WTC11 (cell line): ENCODE measurements at regions not wholly inside any gene's neighbourhood (a gene's known extent, or its start where the extent isn't known, plus 50 kb on each side); places are given as distances from the start of the nearest gene placed in this dataset.

ENCODE experiments used
- CREB1 ChIP-seq: sonication (generic); formaldehyde crosslinking; IDR thresholded peaks from 2 replicates; pipeline ENCODE4 v1.8.0; 2023; ENCODE audit warnings: mild to moderate bottlenecking, missing genetic modification reagents
- CREM ChIP-seq: sonication (generic); formaldehyde crosslinking; IDR thresholded peaks from 2 replicates; pipeline ENCODE4 v1.8.1; 2022; ENCODE audit warnings: mild to moderate bottlenecking, missing genetic modification reagents, moderate library complexity
- ESRRA ChIP-seq: sonication (generic); formaldehyde crosslinking; IDR thresholded peaks from 2 replicates; pipeline ENCODE4 v1.8.1; 2022; ENCODE audit warnings: mild to moderate bottlenecking, missing genetic modification reagents, borderline replicate concordance
- MAX ChIP-seq: sonication (generic); formaldehyde crosslinking; IDR thresholded peaks from 2 replicates; pipeline ENCODE4 v1.8.0; 2022; ENCODE audit warnings: mild to moderate bottlenecking, missing genetic modification reagents
- MYBL2 ChIP-seq: sonication (generic); formaldehyde crosslinking; IDR thresholded peaks from 2 replicates; pipeline ENCODE4 v1.8.1; 2023; ENCODE audit warnings: mild to moderate bottlenecking, moderate library complexity, missing genetic modification reagents
- PRRX2 ChIP-seq: fragments of 250-450 bp; sonication (Bioruptor Pico); IDR thresholded peaks from 2 replicates; pipeline ENCODE4 v1.8.0; 2021; ENCODE audit warnings: mild to moderate bottlenecking
- TF ChIP-seq, protein P1 (sequence below): fragments of 200-600 bp; IDR thresholded peaks from 2 replicates; pipeline ENCODE4 v1.8.0; 2022; ENCODE audit warnings: antibody characterized with exemption
- TF ChIP-seq, protein P2 (sequence below): sonication (generic); formaldehyde crosslinking; IDR thresholded peaks from 2 replicates; pipeline ENCODE4 v1.8.1; 2023; ENCODE audit warnings: mild to moderate bottlenecking, missing genetic modification reagents, moderate library complexity
- TF ChIP-seq, protein P3 (sequence below): sonication (generic); formaldehyde crosslinking; IDR thresholded peaks from 2 replicates; pipeline ENCODE4 v1.8.1; 2023; ENCODE audit warnings: mild to moderate bottlenecking, missing genetic modification reagents, moderate library complexity
- TF ChIP-seq, protein P4 (sequence below): sonication (generic); formaldehyde crosslinking; IDR thresholded peaks from 2 replicates; pipeline ENCODE4 v1.8.1; 2023; ENCODE audit warnings: mild to moderate bottlenecking, missing genetic modification reagents
- TF ChIP-seq, protein P5 (sequence below): sonication (generic); formaldehyde crosslinking; IDR thresholded peaks from 2 replicates; pipeline ENCODE4 v1.8.1; 2022; ENCODE audit warnings: missing genetic modification reagents, borderline replicate concordance

GRCh38 chr4:18957716-18958115, 936.2 kb upstream of the LCORL start:
- TF ChIP-seq, protein P1, sequence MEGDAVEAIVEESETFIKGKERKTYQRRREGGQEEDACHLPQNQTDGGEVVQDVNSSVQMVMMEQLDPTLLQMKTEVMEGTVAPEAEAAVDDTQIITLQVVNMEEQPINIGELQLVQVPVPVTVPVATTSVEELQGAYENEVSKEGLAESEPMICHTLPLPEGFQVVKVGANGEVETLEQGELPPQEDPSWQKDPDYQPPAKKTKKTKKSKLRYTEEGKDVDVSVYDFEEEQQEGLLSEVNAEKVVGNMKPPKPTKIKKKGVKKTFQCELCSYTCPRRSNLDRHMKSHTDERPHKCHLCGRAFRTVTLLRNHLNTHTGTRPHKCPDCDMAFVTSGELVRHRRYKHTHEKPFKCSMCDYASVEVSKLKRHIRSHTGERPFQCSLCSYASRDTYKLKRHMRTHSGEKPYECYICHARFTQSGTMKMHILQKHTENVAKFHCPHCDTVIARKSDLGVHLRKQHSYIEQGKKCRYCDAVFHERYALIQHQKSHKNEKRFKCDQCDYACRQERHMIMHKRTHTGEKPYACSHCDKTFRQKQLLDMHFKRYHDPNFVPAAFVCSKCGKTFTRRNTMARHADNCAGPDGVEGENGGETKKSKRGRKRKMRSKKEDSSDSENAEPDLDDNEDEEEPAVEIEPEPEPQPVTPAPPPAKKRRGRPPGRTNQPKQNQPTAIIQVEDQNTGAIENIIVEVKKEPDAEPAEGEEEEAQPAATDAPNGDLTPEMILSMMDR: no peak
- TF ChIP-seq, protein P2, sequence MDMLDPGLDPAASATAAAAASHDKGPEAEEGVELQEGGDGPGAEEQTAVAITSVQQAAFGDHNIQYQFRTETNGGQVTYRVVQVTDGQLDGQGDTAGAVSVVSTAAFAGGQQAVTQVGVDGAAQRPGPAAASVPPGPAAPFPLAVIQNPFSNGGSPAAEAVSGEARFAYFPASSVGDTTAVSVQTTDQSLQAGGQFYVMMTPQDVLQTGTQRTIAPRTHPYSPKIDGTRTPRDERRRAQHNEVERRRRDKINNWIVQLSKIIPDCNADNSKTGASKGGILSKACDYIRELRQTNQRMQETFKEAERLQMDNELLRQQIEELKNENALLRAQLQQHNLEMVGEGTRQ (CRISPR knock-in tag): no peak
- TF ChIP-seq CREM: no peak
- TF ChIP-seq ESRRA (CRISPR knock-in tag): no peak
- no peak for TF ChIP-seq CREB1 (CRISPR knock-in tag)
- TF ChIP-seq, protein P3, sequence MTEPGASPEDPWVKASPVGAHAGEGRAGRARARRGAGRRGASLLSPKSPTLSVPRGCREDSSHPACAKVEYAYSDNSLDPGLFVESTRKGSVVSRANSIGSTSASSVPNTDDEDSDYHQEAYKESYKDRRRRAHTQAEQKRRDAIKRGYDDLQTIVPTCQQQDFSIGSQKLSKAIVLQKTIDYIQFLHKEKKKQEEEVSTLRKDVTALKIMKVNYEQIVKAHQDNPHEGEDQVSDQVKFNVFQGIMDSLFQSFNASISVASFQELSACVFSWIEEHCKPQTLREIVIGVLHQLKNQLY (CRISPR knock-in tag): no peak
- TF ChIP-seq, protein P4, sequence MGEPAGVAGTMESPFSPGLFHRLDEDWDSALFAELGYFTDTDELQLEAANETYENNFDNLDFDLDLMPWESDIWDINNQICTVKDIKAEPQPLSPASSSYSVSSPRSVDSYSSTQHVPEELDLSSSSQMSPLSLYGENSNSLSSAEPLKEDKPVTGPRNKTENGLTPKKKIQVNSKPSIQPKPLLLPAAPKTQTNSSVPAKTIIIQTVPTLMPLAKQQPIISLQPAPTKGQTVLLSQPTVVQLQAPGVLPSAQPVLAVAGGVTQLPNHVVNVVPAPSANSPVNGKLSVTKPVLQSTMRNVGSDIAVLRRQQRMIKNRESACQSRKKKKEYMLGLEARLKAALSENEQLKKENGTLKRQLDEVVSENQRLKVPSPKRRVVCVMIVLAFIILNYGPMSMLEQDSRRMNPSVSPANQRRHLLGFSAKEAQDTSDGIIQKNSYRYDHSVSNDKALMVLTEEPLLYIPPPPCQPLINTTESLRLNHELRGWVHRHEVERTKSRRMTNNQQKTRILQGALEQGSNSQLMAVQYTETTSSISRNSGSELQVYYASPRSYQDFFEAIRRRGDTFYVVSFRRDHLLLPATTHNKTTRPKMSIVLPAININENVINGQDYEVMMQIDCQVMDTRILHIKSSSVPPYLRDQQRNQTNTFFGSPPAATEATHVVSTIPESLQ (CRISPR knock-in tag): no peak
- TF ChIP-seq PRRX2 (CRISPR knock-in tag): no peak
- TF ChIP-seq MYBL2: no peak
- TF ChIP-seq MAX: no peak
- TF ChIP-seq, protein P5, sequence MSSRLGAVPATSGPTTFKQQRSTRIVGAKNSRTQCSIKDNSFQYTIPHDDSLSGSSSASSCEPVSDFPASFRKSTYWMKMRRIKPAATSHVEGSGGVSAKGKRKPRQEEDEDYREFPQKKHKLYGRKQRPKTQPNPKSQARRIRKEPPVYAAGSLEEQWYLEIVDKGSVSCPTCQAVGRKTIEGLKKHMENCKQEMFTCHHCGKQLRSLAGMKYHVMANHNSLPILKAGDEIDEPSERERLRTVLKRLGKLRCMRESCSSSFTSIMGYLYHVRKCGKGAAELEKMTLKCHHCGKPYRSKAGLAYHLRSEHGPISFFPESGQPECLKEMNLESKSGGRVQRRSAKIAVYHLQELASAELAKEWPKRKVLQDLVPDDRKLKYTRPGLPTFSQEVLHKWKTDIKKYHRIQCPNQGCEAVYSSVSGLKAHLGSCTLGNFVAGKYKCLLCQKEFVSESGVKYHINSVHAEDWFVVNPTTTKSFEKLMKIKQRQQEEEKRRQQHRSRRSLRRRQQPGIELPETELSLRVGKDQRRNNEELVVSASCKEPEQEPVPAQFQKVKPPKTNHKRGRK (CRISPR knock-in tag): no peak
